ENCODE measurements at regions not wholly inside any gene's neighbourhood (a gene's known extent, or its start where the extent isn't known, plus 50 kb on each side); places are given as distances from the start of the nearest gene placed in this dataset.

- no peaks in the 10 kb centered on the region for H3K27me3 Mint-ChIP-seq (ENCODE audit: unreplicated experiment)
- TF ChIP-seq CTCF (IDR thresholded peaks at IDR 0.05; ENCODE audit: partially characterized antibody, unreplicated experiment): no peak
- H3K9me3 Mint-ChIP-seq (ENCODE audit: unreplicated experiment): peaks cover 1% of the 10 kb centered on the region
- H3K27ac Mint-ChIP-seq (ENCODE audit: unreplicated experiment): no peak overlapping the region
- H3K4me3 Mint-ChIP-seq (ENCODE audit: unreplicated experiment): no peak overlapping the region
- no peaks in the 10 kb centered on the region for H3K4me1 Mint-ChIP-seq (ENCODE audit: low read depth, unreplicated experiment)
- no peak for DNase-seq
- H3K36me3 Mint-ChIP-seq (ENCODE audit: unreplicated experiment): peaks cover 10% of the 10 kb centered on the region
Measured at GRCh38 chr1:218967836-218968235, 205.8 kb upstream of the LYPLAL1 start.

GRCh38 chr1:218969006-218969405, 204.7 kb upstream of the LYPLAL1 start:
- TF ChIP-seq CTCF (IDR thresholded peaks at IDR 0.05; ENCODE audit: partially characterized antibody, unreplicated experiment): no peak
- DNase-seq: no peak
- Mint-ChIP-seq H3K27ac (ENCODE audit: unreplicated experiment) (no peak overlapping the region), H3K4me3 (ENCODE audit: unreplicated experiment) (no peak overlapping the region), H3K36me3 (ENCODE audit: unreplicated experiment) (peaks cover 10% of the 10 kb centered on the region), H3K9me3 (ENCODE audit: unreplicated experiment) (peaks cover 1% of the 10 kb centered on the region), H3K4me1 (ENCODE audit: low read depth, unreplicated experiment) (no peaks in the 10 kb centered on the region), H3K27me3 (ENCODE audit: unreplicated experiment) (no peaks in the 10 kb centered on the region)

- no peaks in the 10 kb centered on the region for H3K27me3 Mint-ChIP-seq (ENCODE audit: unreplicated experiment)
- no peaks in the 10 kb centered on the region for H3K4me1 Mint-ChIP-seq (ENCODE audit: low read depth, unreplicated experiment)
- H3K9me3 Mint-ChIP-seq (ENCODE audit: unreplicated experiment): peaks cover 1% of the 10 kb centered on the region
- DNase-seq: no peak
- peaks cover 10% of the 10 kb centered on the region for H3K36me3 Mint-ChIP-seq (ENCODE audit: unreplicated experiment)
- no peak overlapping the region for H3K27ac Mint-ChIP-seq (ENCODE audit: unreplicated experiment)
- TF ChIP-seq CTCF (IDR thresholded peaks at IDR 0.05; ENCODE audit: partially characterized antibody, unreplicated experiment): no peak
- no peak overlapping the region for H3K4me3 Mint-ChIP-seq (ENCODE audit: unreplicated experiment)
Measured at GRCh38 chr1:218970397-218970990, 203.2 kb upstream of the LYPLAL1 start.

GRCh38 chr1:218971156-218971555, 202.5 kb upstream of the LYPLAL1 start:
- no peaks in the 10 kb centered on the region for H3K4me1 Mint-ChIP-seq (ENCODE audit: low read depth, unreplicated experiment)
- no peak for DNase-seq
- no peak overlapping the region for H3K27ac Mint-ChIP-seq (ENCODE audit: unreplicated experiment)
- H3K4me3 Mint-ChIP-seq (ENCODE audit: unreplicated experiment): no peak overlapping the region
- TF ChIP-seq CTCF (IDR thresholded peaks at IDR 0.05; ENCODE audit: partially characterized antibody, unreplicated experiment): no peak
- H3K27me3 Mint-ChIP-seq (ENCODE audit: unreplicated experiment): no peaks in the 10 kb centered on the region
- H3K36me3 Mint-ChIP-seq (ENCODE audit: unreplicated experiment): peaks cover 10% of the 10 kb centered on the region
- H3K9me3 Mint-ChIP-seq (ENCODE audit: unreplicated experiment): peaks cover 1% of the 10 kb centered on the region

GRCh38 chr1:218980881-218981280, 192.8 kb upstream of the LYPLAL1 start:
- H3K27me3 Mint-ChIP-seq (ENCODE audit: unreplicated experiment): no peaks in the 10 kb centered on the region
- TF ChIP-seq CTCF (IDR thresholded peaks at IDR 0.05; ENCODE audit: partially characterized antibody, unreplicated experiment): no peak
- DNase-seq: no peak

More at GRCh38 chr1:218980881-218981280, 192.8 kb upstream of the LYPLAL1 start:
- Mint-ChIP-seq H3K9me3 (ENCODE audit: unreplicated experiment) (no peaks in the 10 kb centered on the region), H3K36me3 (ENCODE audit: unreplicated experiment) (no peaks in the 10 kb centered on the region), H3K4me3 (ENCODE audit: unreplicated experiment) (no peak overlapping the region), H3K27ac (ENCODE audit: unreplicated experiment) (no peak overlapping the region), H3K4me1 (ENCODE audit: low read depth, unreplicated experiment) (no peaks in the 10 kb centered on the region)
